HG02840 (cell line): ENCODE measurements at regions not wholly inside any gene's neighbourhood (a gene's known extent, or its start where the extent isn't known, plus 50 kb on each side); places are given as distances from the start of the nearest gene placed in this dataset.
"Not testable (repeated sequence)": the region's sequence is repeated elsewhere in the genome, so short reads cannot be mapped to it uniquely, and the experiment has no call there.

Experiments
- ATAC-seq: cut with Tn5 transposase; IDR thresholded peaks from one replicate; pipeline ENCODE4 v1.9.1; 2021; ENCODE audit warnings: mild to moderate bottlenecking, moderate library complexity, moderate number of reproducible peaks; ENCODE audit not compliant: unreplicated experiment, low FRiP score

DNA sequence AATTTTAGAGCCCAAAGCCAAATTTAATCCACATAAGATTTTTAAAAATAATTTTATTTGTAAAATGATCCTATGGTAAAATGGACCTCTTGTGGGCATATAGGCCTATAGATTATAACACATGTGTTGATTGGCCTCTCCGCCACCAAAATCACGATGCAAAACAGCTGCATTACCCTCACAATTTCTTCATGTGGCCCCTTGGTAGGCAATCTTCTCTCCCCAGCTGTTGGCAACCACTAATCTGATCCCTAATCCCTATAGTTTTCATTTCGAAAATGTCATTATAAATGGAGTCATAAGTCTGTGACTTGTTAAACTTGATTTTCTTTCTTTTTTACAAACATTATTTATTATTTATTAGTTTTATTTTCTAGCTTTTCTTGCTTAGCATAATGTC lies 263.9 kb upstream of the SULF2 start:
- no peak for ATAC-seq

DNA sequence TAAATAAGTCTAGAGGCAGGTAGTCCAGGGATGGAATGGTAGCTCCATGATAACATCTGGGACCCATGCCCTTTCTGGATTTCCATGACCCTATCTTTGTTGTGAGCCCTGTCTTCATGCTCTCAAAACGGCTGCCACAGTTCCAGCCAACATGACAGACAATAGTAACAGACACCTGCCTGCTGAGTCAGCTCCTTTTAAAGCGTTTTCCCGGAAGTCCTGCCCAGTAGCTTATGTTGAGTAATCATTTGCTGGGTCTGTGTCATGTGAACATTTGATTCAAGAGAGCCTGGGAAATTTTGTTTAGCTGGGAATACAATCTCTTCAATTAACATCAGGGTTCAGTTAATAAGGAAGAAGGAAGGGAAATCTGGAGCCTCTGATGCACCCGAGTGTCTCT lies 262.2 kb upstream of the SULF2 start:
- ATAC-seq: no peak

DNA sequence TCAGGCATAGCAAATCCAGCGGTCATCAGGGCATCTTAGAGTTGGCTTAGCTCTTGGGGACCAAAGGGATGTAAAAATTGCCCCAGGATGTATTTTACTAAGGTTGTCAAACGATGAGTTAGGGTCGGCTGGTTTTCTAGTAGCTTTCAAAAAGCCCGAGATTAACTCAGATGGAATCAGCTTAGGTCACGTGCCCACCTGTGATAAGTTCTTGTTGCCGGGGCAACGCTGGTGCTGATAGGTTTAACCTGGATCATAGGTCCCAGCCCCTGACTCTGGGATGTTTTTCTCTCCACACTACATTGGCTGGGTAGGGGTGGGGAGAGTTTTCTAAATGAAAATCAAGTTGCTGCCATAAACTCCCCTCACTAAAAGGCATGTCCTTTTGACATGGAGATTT lies 257.3 kb upstream of the SULF2 start:
- ATAC-seq: no peak

DNA sequence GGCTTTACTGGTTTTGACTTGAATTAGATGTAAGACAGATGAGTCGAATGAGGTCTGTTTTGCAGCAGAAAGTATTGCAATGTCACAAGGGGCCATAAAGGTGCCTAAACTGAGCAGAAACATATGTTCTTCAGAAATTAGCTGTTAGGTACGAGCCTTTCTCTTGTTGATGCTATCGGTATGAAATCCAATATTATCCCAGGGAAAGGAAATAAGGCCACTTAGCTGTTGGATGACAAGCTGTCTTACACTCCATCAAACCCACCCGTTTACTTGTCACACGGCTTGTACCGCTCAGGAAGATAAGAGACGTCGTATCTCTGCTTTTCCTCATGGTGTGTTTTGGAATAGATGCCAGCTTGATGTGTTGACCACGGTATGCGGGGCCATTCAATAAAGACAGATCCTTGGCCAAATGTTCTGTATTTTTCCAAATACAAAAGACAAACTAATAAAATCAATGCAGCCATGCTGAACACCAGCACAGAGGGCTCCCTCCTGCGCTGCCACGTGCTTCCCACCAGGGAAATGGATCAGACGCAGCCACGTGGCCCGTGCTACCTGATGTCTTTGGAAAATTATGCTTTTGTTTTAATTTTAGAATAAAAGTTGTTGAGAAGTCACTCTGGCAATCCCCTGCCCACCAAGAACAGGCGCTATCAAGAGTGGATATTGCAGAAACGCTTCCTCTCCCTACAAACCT lies 255.9 kb upstream of the SULF2 start:
- no peak for ATAC-seq

DNA sequence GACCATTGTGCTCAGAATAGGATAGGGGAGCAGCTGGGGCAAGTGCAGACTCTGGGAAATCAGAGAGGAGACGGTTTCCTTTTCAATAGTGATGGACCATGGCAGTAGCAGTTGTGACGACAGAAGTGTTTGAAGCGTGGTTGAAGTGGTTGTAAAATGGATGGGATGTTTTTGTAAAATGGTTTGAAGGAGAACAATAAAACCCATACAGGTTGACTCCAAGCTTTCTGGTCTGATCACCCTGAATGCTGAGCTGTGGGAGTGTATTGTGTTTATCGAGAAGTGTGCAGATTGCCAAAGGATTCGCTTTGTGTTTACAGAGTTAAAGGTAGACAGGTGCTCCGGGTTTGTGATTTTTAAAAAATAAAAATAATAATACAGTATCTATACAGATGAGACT lies 255.2 kb upstream of the SULF2 start:
- ATAC-seq: no peak

DNA sequence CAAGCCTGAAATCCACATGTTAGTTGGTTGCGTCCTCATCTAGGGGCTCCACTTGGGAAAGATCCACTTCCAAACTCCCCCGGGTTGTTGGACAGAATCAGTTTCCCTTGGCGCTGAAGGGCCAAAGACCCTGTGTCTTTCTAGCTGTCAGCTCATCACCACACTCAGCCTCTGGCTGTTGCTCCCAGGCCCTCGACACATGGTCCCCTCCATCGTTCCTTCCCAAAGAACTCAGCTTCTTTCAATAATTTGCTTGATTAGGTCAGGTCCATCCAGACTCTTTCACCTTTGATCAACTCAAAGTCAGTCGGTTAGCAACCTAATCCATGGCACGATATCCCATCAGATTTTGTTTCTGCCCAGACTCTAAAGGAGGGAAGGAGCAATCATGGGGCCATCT lies 254.8 kb upstream of the SULF2 start:
- ATAC-seq: no peak

DNA sequence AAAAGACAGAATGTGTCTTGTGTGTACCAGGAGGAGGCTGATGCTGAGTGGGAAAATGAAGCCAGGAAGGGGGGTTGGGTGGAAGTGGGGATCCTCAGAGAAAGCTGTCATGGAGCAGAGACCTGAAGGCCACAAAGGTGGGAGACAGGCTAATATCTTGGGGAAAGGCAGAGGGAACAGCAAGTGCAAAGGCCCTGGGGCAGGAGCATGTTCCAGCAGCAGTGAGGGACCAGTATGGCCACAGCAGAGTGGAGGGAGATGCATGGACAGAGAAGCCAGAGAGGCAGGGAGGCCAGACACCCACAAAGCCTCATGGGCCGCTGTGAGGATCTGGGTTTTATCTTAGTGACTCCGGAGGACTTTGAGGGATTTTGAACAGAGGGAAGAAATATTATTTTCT lies 254.2 kb upstream of the SULF2 start:
- ATAC-seq: no peak

DNA sequence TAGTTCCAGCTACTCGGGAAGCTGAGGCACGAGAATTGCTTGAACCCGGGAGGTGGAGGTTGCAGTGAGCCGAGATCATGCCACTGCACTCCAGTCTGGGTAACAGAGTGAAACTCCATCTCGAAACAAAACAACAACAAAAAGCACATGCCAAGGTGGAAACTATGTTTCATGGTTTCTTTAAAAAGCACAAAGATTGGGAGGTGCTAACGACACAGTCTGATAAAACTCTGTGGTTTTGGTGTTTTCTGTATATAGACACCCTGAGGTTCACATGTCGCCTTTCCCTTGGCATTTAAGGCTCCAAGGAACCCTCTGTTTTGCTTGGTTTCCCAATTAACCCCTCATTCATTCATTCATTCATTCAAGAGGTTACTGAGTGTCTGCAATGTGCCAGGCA lies 253.4 kb upstream of the SULF2 start:
- no peak for ATAC-seq

DNA sequence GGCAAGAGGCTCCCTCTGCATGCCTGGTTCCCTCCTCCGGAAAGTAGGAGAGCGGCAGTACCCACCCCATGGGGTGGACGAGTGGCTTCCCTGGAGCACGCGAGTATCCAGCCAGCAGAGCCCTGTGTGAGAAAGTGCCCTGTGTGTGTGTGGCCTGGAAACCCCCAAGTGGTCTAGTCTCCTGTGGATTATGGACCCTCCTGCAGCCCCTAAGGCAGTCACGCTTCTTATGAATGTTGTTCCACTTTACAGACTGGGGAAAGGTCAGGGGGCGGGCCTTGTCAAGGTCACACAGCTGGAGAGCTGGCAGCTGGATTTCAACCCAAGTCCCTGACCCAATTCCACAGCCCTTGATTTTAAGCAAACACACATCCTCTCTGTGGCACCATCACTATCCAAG lies 252.5 kb upstream of the SULF2 start:
- not testable (repeated sequence) for ATAC-seq

DNA sequence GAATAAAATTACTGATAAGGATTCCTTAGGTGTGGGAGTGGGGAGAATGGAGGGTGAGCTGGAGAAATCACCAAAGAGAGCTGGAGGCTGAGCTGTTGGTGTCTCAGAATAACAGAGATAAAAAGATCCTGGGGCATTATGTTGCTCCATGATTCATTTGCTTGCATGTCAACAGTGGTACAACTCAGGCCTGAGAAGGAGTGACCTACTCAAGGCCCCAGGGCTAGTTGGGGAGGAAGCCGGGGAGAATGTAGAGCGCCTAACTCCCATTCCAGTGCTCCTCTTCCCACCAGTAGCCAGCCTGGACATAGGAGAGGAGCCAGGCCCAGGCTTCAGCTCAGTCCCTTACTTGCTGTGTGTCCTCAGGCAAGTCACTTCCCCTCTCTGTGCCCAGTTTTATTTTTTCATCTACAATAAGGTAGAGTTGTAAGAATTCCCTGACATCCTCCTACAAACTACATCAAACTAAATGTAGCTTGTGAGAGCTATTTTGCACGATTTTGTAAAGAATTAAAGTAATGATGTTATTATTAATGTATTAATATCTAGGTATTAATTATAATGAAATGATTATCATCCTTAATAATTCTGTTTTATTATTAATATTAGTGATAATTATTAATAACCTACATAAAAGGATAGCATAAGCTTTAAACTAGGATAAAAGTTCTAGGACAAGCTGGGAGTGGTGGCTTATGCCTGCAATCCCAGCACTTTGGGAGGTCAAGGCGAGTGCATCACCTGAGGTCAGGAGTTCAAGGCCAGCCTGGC lies 250.9 kb upstream of the SULF2 start:
- no peak for ATAC-seq

DNA sequence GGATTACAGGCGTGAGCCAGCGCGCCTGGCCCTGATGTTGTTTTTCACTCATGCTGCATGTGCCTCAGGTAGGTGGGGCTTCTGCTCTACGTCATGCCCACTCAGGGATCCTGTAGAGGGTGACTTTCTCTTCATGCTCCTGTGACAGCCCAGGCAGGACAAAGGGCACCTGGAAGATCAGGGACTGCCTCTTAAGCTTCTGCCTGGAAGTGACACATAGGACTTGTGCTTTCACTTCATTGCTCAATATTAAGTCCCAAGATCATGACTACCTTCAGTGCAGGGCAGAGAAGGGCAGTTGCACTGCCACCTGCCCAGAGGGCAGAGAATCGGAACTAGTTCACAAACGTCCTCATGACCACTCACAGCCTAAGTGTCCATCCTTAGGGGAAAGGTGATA lies 249.5 kb upstream of the SULF2 start:
- ATAC-seq: no peak

DNA sequence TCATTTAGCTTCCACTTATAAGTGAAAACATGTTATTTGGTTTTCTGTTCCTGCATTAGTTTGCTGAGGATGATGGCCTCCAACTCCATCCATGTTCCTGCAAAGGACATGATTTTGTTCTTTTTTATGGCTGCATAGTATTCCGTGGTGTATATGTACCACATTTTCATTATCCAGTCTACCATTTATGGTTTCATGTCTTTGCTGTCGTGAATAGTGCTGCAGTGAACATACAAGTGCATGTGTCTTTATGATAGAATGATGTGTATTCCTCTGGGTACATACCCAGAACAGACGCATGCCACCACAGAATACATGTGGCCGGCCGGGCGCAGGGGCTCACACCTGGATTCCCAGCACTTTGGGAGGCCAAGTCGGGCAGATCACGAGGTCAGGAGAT lies 247.7 kb upstream of the SULF2 start:
- ATAC-seq: not testable (repeated sequence)

DNA sequence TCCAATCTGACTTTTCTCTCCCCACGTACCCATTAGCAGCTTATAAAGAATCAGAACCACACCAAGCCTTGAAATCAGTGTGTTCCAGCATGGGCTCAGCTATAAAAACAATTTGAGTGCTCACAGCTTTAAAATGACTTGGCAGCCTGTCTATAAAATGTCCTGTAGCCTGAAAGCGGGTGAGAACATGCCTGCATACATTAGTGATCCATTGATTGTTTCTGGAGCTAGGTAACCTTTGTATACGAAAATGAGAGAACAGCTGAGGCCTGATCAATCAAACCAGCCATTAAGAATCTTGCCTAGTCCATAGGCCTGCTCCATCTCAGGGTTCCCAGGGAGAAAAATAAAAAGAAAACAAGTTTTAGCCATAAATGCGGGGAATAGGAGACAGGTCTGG lies 245.8 kb upstream of the SULF2 start:
- no peak for ATAC-seq

DNA sequence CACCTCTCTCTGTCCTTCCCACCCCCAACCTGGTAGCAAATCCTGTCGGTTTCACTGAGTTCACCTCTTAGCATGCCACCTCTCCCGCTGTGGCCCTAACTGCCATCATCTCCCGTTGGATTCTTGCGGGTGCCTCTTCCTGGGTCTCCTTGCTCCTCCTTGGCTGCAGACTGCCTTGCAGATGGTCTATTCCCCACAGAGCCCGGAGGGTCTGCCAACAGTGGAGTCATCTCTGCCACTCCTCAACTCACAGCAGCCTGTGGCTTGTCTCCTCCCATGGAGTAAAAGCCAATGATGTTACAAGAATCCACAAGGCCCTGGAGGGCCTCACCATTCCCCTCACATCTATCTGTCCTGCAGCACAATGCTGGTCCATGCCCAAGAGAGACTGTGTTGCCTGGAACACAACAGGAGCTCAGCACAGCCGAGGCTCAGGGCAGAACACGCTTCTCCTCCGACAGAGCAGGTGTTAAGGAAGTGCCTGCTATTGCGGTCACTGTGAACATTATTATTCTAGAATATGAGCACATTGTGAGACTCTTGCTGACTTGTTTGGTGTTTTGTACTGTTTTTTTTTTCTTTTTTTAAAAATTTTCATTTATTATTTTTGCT lies 241.8 kb upstream of the SULF2 start:
- ATAC-seq: no peak

DNA sequence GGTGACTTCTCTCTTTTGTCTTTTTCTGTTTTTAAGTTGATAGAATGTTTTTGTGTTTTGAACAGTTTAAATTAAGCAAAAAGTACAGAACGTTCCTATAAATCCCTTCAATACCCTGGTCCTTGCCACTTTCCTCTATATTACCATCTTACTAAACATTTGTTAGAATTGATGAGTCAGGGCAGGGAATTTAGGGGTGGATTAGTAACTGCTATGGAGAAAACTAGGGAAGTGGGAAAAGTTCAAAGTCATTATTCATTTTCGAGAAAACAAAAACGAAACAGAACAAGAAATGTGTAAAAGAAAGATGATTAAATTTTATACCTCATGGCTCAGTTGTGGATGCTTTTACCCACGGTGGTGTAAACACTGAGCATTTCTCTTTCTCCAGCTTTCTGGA lies 240.4 kb upstream of the SULF2 start:
- no peak for ATAC-seq

DNA sequence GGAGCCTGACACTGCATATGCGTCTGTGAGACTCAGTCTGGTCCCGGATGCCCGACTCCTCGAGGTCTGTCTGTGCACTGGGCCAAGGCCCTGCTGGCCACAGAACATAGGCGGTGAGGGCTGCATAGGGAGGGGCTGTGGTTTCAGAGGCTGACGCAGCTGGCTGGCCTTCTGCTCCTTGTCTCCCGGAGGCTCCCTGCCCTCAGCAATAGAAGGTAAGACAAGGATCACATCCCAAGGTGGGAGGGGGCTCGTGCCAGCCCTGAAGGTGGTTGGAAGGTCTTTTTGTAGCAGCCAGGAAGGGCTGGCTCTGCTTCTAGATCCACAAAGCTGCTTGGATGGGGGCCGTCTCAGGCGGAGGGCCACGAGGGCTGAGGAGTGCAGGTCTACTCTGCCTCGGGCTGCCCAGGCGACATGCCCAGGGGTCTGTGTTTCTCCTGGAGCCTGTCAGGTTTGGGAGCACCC lies 239.8 kb upstream of the SULF2 start:
- ATAC-seq: no peak

DNA sequence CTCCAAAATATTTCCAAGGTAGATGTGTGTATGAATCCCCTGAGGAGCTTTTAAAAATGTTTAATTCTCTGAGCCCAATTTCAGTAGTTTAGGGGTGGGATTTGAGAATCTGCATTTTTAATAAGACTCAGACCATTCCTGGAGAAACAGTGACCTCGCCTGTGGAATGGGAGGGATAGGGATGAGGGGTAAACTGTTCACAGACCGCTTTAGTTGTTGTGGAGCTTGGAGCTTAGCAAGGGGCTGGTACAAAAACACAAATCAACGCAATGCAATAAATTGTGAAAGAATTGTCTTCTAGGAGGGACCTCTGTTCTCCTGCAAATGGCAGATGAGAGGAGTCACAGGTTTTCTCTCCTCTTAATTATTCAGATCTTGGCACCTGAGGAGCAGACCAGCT lies 239.3 kb upstream of the SULF2 start:
- no peak for ATAC-seq

DNA sequence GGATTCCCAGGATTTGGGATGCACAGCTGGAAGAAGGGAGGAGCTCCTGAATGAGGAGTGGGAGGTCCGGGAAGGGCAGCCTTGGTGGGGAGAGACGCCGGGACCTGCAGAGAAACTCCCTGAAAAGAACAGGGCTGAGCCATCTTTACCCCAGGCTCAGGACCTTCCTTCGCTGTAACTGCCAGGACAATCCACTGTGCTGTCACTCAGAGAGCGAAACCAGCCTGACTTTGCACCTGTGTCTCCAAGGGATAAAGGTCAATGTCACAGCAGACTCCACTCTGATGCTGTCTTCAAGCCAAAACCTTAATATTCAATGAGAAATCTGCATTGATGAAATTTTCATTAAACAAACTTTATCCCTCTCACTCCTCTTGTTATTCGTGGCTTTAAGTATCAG lies 235.4 kb upstream of the SULF2 start:
- ATAC-seq: not testable (repeated sequence)

DNA sequence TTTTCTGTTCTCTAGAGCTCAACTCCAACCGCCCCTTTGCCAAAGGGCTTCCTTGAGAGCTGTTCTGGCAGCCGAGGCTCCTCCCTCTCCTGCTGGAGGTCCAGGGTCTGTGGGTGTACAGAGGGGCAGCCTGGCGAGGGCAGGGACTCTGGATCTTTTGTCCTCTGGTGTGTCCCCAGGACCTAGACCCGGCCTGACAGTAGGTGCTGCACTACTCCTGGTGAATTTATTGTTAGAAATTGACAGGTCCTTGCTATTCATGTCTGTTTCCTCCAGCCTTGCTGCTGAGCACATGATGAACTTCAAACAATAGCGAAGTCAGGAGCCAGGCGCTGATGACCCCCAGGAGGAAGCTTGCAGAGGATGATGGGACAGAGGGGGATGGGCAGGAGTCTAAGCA lies 234.7 kb upstream of the SULF2 start:
- no peak for ATAC-seq

DNA sequence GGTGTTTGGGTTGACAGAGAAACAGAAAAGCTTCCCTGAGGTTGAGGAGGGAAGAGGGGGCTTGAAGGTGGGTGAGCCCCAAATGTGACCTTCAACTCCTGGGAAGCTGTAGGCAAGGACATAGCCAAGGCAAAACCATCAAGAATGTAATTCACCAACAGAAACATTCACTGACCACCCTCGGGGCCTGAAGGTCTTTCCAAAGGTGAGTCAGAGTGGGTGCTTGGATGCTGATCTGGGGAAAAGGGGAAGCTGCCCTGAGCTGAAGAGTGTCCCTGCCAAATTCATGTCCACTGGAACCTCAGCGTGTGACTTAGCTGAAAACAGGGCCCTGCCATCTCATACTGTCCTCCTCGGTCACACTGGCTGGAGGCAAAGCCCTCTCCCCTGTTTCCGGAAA lies 234.2 kb upstream of the SULF2 start:
- ATAC-seq: no peak

DNA sequence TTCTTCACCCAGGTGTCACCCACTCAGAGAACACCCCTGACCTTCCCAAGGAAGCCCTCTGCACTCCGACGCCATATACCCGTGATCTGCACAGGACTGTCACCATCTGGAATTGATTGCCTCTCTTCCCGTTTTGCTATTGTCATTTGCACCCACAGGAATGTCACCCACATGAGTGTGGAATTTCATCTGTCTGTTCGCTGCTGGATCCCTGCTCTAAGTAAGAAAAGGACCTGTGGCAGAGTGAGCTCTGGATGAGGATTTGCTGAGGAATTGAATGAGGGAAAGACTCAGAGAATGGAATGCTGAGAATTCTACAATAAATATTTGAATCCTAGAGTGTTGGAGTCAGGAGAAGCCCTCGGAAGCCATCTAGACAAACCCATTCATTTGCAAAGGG lies 233.6 kb upstream of the SULF2 start:
- not testable (repeated sequence) for ATAC-seq

DNA sequence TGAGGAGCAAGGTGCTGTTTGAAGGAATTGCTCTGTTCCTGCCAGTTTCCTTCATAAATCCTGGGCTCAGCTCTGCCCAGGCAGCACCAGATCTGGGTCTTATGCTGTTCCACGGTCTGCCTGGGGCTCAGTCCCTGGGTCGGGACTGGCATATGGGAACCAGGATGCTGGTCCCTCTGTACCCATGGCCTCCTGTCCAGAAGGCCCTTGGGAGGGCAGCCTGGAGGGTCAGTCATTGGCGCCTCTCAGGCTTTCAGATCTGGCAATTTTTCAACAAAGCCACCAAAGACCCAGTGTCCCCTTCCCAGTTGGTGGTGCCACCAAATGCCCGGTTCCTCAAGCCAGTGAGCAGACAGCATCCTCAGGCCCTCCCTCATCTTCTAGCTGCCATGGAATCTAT lies 232.7 kb upstream of the SULF2 start:
- ATAC-seq: no peak
